ENCODE measurements at regions not wholly inside any gene's neighbourhood (a gene's known extent, or its start where the extent isn't known, plus 50 kb on each side); places are given as distances from the start of the nearest gene placed in this dataset.
"Not testable (repeated sequence)": the region's sequence is repeated elsewhere in the genome, so short reads cannot be mapped to it uniquely, and the experiment has no call there.

DNA sequence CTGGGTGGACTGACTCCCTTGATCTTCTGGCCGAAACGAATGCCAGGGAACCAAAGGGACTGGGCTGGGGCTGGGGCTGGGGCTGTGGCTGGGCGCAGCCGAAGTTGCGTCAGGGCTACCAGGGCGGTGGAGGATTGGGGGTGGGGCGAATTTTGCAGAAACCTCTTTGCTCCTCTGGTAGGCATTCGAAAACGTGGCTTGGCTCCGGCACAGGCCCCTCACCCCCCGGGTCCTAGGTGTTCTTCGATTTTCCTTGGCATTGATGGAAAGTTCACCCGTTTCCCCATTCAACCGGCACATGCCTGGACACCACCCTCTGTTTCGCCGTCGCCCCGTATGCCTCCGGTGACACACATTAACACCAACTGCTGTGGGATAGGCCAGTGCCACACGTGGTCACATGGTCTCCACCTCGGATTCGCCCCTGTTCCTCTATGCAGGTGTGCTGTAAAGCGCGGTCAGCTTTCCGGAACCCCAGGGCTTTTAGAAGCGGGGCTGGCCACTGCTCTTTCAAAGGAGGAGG, 477.1 kb downstream of the SPATA31A7 start:
- Histone ChIP-seq H3K4me1 (no peaks in the 10 kb centered on the region), H3K4me3 (no peak overlapping the region), H3K36me3 (no peaks in the 10 kb centered on the region), H3K27ac (no peak overlapping the region), H3K9me3 (no peaks in the 10 kb centered on the region), H3K27me3 (no peaks in the 10 kb centered on the region)
- ATAC-seq (no peak), DNase-seq (peak in 2 of 3 donors; percentile 33 to 42)
- no peak for TF ChIP-seq POLR2A (IDR thresholded peaks at IDR 0.05)
- TF ChIP-seq, protein P1, sequence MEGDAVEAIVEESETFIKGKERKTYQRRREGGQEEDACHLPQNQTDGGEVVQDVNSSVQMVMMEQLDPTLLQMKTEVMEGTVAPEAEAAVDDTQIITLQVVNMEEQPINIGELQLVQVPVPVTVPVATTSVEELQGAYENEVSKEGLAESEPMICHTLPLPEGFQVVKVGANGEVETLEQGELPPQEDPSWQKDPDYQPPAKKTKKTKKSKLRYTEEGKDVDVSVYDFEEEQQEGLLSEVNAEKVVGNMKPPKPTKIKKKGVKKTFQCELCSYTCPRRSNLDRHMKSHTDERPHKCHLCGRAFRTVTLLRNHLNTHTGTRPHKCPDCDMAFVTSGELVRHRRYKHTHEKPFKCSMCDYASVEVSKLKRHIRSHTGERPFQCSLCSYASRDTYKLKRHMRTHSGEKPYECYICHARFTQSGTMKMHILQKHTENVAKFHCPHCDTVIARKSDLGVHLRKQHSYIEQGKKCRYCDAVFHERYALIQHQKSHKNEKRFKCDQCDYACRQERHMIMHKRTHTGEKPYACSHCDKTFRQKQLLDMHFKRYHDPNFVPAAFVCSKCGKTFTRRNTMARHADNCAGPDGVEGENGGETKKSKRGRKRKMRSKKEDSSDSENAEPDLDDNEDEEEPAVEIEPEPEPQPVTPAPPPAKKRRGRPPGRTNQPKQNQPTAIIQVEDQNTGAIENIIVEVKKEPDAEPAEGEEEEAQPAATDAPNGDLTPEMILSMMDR (IDR thresholded peaks at IDR 0.05), result no peak
- WGBS (ENCODE audit: insufficient coverage, low coverage, low lambda C conversion rate, missing lambda C conversion rate), result 69% methylated on average over 25 of the region's 26 CpGs
- intact Hi-C loops (cut with DNase I), result no loop called here

DNA sequence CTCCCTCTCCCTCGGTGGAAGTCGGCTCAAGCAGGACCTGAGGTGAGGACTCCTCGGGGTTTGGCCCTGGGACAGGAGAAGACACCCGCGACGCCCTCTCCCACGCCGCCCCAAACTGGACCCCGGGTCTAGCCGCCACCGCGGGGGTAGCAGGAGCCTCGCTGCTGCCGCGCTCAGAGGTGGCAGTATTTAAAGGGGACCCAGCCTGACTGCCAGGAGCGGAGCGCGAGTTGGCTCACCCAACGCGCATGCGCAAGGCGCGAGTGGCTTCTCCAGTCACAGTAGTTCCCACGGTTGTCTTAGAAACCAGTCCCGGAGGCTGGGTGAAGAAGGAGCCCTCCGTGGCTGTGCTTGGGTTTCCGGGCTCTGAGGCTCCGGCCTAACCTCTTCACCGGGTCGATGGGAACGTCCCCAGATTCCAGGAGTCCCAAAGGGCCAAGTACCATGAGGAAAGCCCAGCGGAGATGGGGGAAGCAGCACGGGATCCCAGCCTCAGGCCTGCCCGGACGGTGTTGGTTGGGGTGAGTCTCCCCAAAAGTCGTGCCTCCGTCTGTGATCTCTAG, 477.8 kb downstream of the SPATA31A7 start:
- intact Hi-C loops (cut with DNase I), result no loop called here
- no peak for TF ChIP-seq POLR2A (IDR thresholded peaks at IDR 0.05)
- TF ChIP-seq, protein P1 (IDR thresholded peaks at IDR 0.05), result no peak
- H3K9me3 ChIP-seq, result no peaks in the 10 kb centered on the region
- DNase-seq (peak in 2 of 3 donors; percentile 35 to 41), ATAC-seq (no peak)
- H3K4me3 ChIP-seq, result no peak overlapping the region
- no peaks in the 10 kb centered on the region for H3K4me1 ChIP-seq
- H3K27me3 ChIP-seq, result no peaks in the 10 kb centered on the region
- WGBS (ENCODE audit: insufficient coverage, low coverage, low lambda C conversion rate, missing lambda C conversion rate), result 28% methylated on average over 3 of the region's 37 CpGs
- H3K27ac ChIP-seq, result no peak overlapping the region
- H3K36me3 ChIP-seq, result no peaks in the 10 kb centered on the region

GRCh38 chr9:61668201-61668600, 478.4 kb downstream of the SPATA31A7 start:
- intact Hi-C loops (cut with DNase I); H3K9me3 ChIP-seq; H3K4me3 ChIP-seq; DNase-seq; H3K36me3 ChIP-seq; H3K27ac ChIP-seq; H3K27me3 ChIP-seq; H3K4me1 ChIP-seq; ATAC-seq: not testable (repeated sequence)
- WGBS (ENCODE audit: insufficient coverage, low coverage, low lambda C conversion rate, missing lambda C conversion rate), result 64% methylated on average over 10 of the region's 18 CpGs

- H3K27ac ChIP-seq, result no peak overlapping the region
- WGBS (ENCODE audit: insufficient coverage, low coverage, low lambda C conversion rate, missing lambda C conversion rate), result 58% methylated on average over 8 of the region's 14 CpGs
- no peak overlapping the region for H3K4me3 ChIP-seq
- H3K36me3 ChIP-seq, result no peaks in the 10 kb centered on the region
- ATAC-seq (no peak), DNase-seq (no peak)
- no peaks in the 10 kb centered on the region for H3K27me3 ChIP-seq
- H3K4me1 ChIP-seq, result no peaks in the 10 kb centered on the region
- no peaks in the 10 kb centered on the region for H3K9me3 ChIP-seq
- no peak for TF ChIP-seq POLR2A (IDR thresholded peaks at IDR 0.05)
- TF ChIP-seq, protein P1 (IDR thresholded peaks at IDR 0.05), result no peak
- intact Hi-C loops (cut with DNase I), result no loop called here
These were observed 479.0 kb downstream of the SPATA31A7 start for GRCh38 chr9:61668846-61669245.

GRCh38 chr9:61669352-61669751, 479.5 kb downstream of the SPATA31A7 start:
- no peak overlapping the region for H3K27ac ChIP-seq
- H3K36me3 ChIP-seq, result no peaks in the 10 kb centered on the region
- TF ChIP-seq, protein P1 (IDR thresholded peaks at IDR 0.05), result no peak
- no peak for TF ChIP-seq POLR2A (IDR thresholded peaks at IDR 0.05)
- no peak for ATAC-seq
- H3K9me3 ChIP-seq, result no peaks in the 10 kb centered on the region
- intact Hi-C loops (cut with DNase I), result no loop called here
- no peaks in the 10 kb centered on the region for H3K4me1 ChIP-seq
- H3K27me3 ChIP-seq, result no peaks in the 10 kb centered on the region
- DNase-seq, result no peak
- no peak overlapping the region for H3K4me3 ChIP-seq
- 51% methylated on average over 9 of the region's 16 CpGs for WGBS (ENCODE audit: insufficient coverage, low coverage, low lambda C conversion rate, missing lambda C conversion rate)

- H3K4me1 ChIP-seq; H3K36me3 ChIP-seq; intact Hi-C loops (cut with DNase I); H3K27ac ChIP-seq; H3K4me3 ChIP-seq; H3K9me3 ChIP-seq; H3K27me3 ChIP-seq; ATAC-seq: not testable (repeated sequence)
- peak in 2 of 3 donors; percentile 34 to 38 for DNase-seq
- WGBS (ENCODE audit: insufficient coverage, low coverage, low lambda C conversion rate, missing lambda C conversion rate), result 67% methylated on average over 3 of the region's 45 CpGs
These were observed 480.1 kb downstream of the SPATA31A7 start for GRCh38 chr9:61669831-61670505.

Measured in right lobe of liver (tissue), 6 donors.